ENCODE measurements at regions not wholly inside any gene's neighbourhood (a gene's known extent, or its start where the extent isn't known, plus 50 kb on each side); places are given as distances from the start of the nearest gene placed in this dataset.
"Not testable (repeated sequence)": the region's sequence is repeated elsewhere in the genome, so short reads cannot be mapped to it uniquely, and the experiment has no call there.

DNA sequence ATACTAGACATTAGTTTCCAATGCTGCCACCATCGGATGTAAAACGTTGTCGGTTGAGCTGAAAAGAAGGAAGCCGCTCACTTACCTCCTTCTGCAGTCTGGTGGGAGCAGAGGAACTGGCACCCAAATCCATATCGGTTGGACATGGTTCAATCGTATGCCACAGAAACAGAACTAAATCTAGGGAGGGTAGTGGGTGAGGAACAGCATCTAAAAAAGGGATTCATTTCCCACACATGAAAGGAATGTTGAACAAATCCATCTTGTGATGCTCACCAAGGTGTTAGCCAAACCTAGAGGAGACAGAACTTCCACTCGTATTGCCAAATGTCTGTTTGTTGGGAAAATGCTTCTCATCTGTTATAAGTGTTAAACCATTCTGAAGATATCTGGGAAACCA lies 532.7 kb downstream of the NLGN4X start:
- DNase-seq = no peak

DNA sequence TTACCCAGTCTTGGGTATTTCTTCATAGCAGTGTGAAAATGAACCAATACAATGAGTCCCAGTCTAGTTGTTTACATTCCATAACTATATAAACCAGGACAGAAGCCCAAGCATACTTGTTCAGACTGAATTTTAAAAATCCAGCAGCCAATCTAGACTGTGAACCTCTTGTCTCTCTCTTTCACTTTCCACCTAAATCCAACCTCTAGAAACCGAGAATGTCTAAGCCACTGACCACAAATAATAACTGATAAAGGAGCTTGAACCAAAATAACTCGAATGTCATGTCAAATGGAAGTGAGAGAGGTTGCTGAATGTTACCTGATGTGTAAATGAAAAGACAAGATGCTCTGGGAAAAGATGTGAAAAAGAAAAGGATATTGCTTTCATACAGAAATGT lies 544.7 kb downstream of the NLGN4X start:
- no peak for DNase-seq

GRCh38 chrX:5681159-5681558 lies 547.5 kb downstream of the NLGN4X start:
- no peak for DNase-seq

- no peak for DNase-seq
These were observed 554.6 kb downstream of the NLGN4X start for GRCh38 chrX:5674036-5674435.

DNA sequence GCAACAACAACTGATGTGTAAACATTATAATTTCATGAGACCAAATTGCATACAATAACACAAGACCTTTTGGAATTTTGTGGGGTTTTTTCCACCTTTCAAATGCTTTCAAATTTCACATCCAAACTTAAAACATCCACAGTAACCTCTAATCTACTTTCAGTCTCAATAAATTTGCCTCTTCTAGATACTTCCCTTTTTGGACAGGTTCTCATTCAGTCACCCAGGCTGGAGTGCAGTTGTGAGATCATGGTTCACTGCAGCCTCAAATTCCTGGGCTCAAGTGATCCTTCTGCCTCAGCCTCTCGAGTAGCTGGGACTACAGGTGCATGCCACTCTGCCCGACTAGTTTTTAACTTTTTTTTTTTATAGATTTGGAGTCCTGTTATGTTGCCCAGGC lies 556.6 kb downstream of the NLGN4X start:
- no peak for DNase-seq

DNA sequence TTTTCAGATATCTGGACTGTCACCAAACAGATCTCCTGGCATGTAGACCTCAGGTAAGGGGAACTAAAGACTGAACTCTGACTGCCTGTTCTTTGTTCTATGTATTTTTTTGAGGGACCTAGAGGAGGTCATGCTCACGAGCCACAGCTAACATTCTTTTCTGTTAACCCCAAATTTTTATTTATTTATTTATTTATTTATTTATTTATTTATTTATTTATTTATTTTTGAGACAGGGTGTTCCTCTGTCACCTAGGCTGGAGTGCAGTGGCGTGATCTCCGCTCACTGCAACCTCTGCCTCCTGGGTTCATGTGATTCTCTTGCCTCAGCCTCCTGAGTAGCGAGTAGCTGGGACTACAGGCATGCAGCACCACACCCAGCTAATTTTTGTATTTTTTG lies 562.0 kb downstream of the NLGN4X start:
- not testable (repeated sequence) for DNase-seq

GRCh38 chrX:5656544-5656943 lies 572.1 kb downstream of the NLGN4X start:
- DNase-seq = no peak

- no peak for DNase-seq
These were observed 577.8 kb downstream of the NLGN4X start for GRCh38 chrX:5650904-5651303.

GRCh38 chrX:5648941-5649568 lies 579.6 kb downstream of the NLGN4X start:
- no peak for DNase-seq

DNA sequence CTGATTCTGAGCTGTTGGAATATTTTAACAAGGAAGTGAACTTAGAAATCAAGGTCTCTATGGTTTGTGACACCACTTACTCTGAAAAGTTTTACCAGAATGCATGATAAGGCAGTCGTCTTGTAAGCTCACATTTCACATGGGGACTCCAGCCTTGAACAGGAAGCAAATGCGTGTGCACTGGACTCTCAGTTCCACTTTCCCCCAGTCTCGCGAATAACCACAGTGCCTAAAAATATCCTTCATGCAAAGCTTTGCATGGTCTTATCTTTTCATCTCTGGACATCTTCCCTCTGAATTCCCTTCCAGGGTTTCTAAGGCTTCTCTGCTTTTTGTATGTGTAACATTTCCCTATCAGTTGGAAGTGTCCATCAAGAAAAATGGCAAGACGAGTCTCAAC lies 581.8 kb downstream of the NLGN4X start:
- DNase-seq = no peak

- no peak for DNase-seq
These were observed 583.9 kb downstream of the NLGN4X start for GRCh38 chrX:5644776-5645175.

DNA sequence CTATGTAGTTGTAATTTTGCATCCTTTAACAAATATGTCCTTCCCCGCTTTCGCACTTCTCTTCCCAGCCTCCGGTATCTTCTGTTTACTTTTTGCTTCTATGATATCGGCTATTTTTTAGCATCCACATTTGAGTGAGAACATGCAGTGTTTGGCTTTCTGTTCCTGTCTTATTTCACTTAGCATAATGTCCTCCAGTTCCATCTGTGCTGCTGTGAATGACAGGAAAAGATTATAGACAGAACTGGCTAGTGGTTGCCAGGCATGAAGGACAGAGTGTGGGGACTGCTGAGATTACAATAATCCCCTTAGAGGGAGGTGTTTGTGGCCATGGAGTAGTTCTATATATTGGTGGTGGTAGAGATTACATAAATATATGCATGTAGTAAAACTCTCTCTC lies 588.6 kb downstream of the NLGN4X start:
- no peak for DNase-seq

DNA sequence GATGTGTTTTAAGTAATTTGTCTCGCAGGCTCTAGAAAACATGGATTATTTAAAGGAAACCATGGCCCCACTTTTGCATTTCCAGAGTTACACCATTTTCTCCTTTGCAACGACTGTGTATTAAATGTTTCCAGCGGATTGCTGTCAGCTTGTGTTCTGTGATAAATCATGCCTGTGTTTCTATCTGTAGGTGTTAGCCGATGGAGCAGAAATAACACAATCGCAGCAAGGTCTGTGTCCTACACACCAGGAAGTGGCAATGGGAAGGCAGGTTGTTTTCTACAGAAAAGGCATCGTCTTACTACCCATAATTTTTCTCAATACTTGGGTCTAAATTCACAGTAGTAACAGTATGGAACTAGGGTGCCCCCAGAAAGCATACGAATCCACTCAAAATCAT lies 590.1 kb downstream of the NLGN4X start:
- DNase-seq = no peak

DNA sequence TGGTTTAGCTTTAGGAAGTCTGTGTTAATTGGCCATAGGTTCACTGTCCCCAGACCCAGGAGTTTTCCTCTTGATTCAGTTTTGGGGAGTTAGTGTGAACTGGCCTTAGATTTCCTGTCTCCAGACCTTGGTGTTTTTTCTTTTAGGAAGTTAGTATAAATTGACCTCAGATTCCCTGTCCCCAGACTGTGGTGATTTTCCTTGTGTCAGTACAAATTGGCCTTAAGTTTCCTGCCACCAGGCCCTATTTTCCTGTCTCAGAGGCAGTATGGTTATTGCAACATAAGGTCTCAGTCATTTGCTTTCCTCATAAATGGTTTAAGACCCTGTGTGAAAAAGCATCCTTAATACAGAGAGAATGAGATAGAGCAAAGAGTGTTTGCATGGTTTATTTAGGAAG lies 595.8 kb downstream of the NLGN4X start:
- no peak for DNase-seq

GRCh38 chrX:5632061-5632614 lies 596.5 kb downstream of the NLGN4X start:
- DNase-seq = no peak

DNA sequence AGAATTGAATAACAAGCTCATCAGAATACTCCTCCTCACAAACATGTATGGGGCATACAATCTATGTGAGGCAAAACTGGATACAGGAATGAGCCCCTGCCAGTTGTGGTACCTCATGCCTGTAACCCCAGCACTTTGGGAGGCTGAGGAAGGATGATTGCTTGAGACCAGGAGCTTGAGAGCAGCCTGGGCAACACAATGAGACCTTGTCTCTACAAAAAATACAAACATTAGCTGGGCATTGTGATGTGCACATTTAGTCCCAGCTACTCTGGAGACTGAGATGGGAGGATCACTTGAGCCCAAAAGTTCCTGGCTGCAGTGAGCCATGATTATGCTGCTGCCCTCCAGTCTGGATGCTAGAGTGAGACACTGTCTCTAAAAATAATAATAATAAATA lies 611.0 kb downstream of the NLGN4X start:
- no peak for DNase-seq

DNA sequence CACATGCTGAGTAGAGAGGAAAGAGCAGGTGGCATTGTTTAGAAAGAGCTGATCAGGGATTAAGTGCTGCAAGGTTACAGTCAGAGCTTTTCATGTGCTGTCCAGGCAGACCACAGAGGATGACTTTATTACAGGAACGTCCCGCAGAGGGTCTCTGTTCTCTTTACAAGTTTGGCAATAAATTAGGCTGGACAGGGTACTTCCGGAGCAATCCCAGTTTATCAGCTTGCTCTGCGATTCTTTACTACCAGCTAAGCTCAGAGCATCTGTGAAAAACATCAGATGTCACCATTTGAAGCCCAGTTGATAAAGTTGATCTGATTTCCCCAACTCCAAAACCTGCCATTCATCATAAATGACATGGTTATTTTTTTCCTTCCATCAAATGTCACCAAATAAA lies 633.1 kb downstream of the NLGN4X start:
- DNase-seq = no peak

- no peak for DNase-seq
These were observed 641.9 kb downstream of the NLGN4X start for GRCh38 chrX:5586726-5587125.

GRCh38 chrX:5575407-5575806 lies 653.3 kb downstream of the NLGN4X start:
- no peak for DNase-seq

GRCh38 chrX:5568934-5569333 lies 659.7 kb downstream of the NLGN4X start:
- DNase-seq = no peak

- DNase-seq = no peak
These were observed 669.3 kb downstream of the NLGN4X start for GRCh38 chrX:5559386-5559785.

DNA sequence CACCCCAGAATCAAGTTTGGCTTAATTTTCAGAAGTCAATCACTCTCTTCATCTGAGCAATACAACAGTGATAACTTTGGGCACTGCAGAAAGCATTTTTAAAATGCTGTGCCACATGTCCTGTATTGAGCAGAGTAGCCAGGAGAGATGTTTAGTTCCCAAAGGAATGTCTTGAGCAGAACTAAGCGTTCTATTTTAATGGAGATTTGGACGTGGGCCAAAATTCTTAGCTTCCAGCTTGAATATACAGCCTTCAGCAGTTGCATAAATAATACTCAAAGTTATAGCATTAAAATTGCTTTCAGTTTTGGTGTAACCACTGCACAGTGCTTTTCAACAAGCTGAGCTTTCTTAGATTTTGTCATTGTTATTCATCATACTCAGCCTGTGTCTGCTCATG lies 679.2 kb downstream of the NLGN4X start:
- DNase-seq = no peak

DNA sequence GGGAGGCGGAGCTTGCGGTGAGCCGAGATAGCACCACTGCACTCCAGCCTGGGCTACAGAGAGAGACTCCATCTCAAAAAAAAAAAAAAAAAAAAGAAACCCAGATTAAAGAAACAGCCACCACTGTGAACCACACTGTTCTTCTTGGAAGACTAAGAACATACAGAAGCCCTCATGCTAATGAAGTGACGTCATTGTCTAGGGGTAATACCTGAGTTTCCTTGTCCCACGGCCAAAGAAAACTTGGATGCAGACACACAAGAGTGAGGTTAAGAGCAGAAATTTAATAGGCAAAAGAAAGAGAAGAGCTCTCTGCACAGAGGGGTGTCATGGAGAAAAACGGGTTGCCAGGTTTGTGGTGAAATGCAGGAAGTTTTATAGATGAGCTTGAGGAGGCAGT lies 691.6 kb downstream of the NLGN4X start:
- DNase-seq = no peak

DNA sequence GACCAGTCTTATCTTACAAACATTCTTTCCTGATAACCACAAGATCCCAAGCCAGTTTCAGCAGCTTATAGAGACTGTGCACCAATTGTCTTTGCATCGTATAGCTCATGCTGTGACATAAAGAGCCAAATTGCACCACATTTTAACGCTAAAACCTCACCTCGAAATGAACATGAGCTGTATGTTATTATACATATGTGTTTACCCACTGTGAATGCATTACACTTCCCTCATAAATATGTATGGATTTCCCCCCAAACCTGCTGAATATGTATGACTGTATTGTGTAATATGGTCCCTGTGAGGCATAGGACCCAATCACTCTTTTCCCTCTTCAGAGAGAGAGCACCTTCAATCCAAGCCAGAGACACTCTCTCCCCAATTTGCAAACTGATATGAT lies 692.4 kb downstream of the NLGN4X start:
- DNase-seq = no peak

DNA sequence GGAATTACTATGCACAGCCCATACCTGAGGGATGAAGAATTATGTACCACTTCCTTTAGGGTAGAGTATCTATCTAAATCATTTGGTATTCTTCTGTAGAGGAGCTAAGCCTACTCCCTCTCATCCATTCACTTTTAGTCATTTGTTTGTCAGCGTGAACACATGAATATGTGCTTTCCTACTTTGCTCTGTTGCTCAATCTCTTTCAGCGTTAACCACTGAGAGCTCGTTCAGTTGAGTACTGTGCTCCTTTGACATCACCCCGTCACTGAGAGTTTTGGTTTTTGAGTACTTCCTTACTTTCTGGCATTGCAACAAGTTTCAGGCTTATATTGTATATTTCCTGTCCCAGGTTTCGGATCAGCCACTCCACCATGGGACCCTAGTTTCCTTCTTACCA lies 700.6 kb downstream of the NLGN4X start:
- no peak for DNase-seq
